Thyroid gland (tissue), 4 donors: ENCODE measurements at regions not wholly inside any gene's neighbourhood (a gene's known extent, or its start where the extent isn't known, plus 50 kb on each side); places are given as distances from the start of the nearest gene placed in this dataset.
"Not testable (repeated sequence)": the region's sequence is repeated elsewhere in the genome, so short reads cannot be mapped to it uniquely, and the experiment has no call there.

Experiments
- DNase-seq, 2 donors: peaks; one replicate each; pipeline ENCODE4 v3.0.0-alpha.2; 2019
- H3K27ac ChIP-seq, 3 donors: fragments of 200-600 bp; sonication (generic); 1 replicate in 2 of 3; 2 replicates in 1 of 3; pipeline ENCODE4 v1.5.1; 2016 to 2019; ENCODE audit warnings: mild to moderate bottlenecking in 1 of 3, moderate library complexity in 1 of 3
- H3K27me3 ChIP-seq: fragments of 200-600 bp; sonication (generic); one replicate; pipeline ENCODE4 v1.5.1; 2019
- H3K36me3 ChIP-seq, 2 donors: fragments of 200-600 bp; sonication (generic); one replicate each; pipeline ENCODE4 v1.5.1; 2016 to 2019
- H3K4me1 ChIP-seq, 2 donors: fragments of 200-600 bp; sonication (generic); one replicate each; pipeline ENCODE4 v1.5.1; 2017 to 2019
- H3K4me3 ChIP-seq, 3 donors: fragments of 200-600 bp; sonication (generic); replicated peaks in 1 of 3; 1 replicate in 2 of 3; 2 replicates in 1 of 3; pipeline ENCODE4 v1.5.1; 2016; ENCODE audit warnings: mild to moderate bottlenecking in 1 of 3
- H3K9me3 ChIP-seq: fragments of 200-600 bp; sonication (generic); one replicate; pipeline ENCODE4 v1.5.1; 2017
- POLR2A ChIP-seq, 2 donors: fragments of 450-650 bp; IDR thresholded peaks; one replicate each; pipeline ENCODE4 v1.6.1; 2017; ENCODE audit warnings: antibody characterized with exemption in 2 of 2, mild to moderate bottlenecking in 2 of 2, moderate library complexity in 1 of 2
- WGBS, 2 donors: methylation state at CpG; one replicate each; pipeline ENCODE4 v1.1.5; 2017; 5-methylcytosine and 5-hydroxymethylcytosine counted together
- intact Hi-C: fragments of 100-400 bp; cut with DNase I; formaldehyde crosslinking; loops from one replicate; pipeline ENCODE4 v1.15.1; 2023
- TF ChIP-seq, protein P1 (sequence below), 6 experiments: fragments of 200-600 bp in 3 of 6; fragments of 450-650 bp in 3 of 6; sonication (generic) in 3 of 6; IDR thresholded peaks; one replicate each; pipeline ENCODE4 v1.5.1; 2016 to 2019; ENCODE audit warnings: antibody characterized with exemption in 6 of 6, mild to moderate bottlenecking in 2 of 6, inconsistent platforms in 1 of 6, moderate library complexity in 1 of 6

GRCh38 chr5:56637321-56637920 is 177.9 kb upstream of the MAP3K1 start:
- no peak for DNase-seq
- Histone ChIP-seq H3K36me3 (no peaks in the 10 kb centered on the region), H3K4me1 (peaks cover 32 to 34% of the 10 kb centered on the region in 2 donors), H3K27ac (peak overlapping the region; percentile 19 to 81 (median 78)), H3K27me3 (no peaks in the 10 kb centered on the region), H3K9me3 (no peaks in the 10 kb centered on the region), H3K4me3 (no peak overlapping the region)
- intact Hi-C loops, result no loop called here
- 29 to 32% methylated on average over 3 of the region's 3 CpGs for WGBS, 2 donors
- no peak for TF ChIP-seq POLR2A (IDR thresholded peaks at IDR 0.05)
- TF ChIP-seq, protein P1, sequence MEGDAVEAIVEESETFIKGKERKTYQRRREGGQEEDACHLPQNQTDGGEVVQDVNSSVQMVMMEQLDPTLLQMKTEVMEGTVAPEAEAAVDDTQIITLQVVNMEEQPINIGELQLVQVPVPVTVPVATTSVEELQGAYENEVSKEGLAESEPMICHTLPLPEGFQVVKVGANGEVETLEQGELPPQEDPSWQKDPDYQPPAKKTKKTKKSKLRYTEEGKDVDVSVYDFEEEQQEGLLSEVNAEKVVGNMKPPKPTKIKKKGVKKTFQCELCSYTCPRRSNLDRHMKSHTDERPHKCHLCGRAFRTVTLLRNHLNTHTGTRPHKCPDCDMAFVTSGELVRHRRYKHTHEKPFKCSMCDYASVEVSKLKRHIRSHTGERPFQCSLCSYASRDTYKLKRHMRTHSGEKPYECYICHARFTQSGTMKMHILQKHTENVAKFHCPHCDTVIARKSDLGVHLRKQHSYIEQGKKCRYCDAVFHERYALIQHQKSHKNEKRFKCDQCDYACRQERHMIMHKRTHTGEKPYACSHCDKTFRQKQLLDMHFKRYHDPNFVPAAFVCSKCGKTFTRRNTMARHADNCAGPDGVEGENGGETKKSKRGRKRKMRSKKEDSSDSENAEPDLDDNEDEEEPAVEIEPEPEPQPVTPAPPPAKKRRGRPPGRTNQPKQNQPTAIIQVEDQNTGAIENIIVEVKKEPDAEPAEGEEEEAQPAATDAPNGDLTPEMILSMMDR (IDR thresholded peaks at IDR 0.05), result no peak

GRCh38 chr5:56633950-56634349 is 181.4 kb upstream of the MAP3K1 start:
- DNase-seq, result no peak
- intact Hi-C loops, result no loop called here
- no peaks in the 10 kb centered on the region for H3K27me3 ChIP-seq
- no peaks in the 10 kb centered on the region for H3K36me3 ChIP-seq
- TF ChIP-seq POLR2A (IDR thresholded peaks at IDR 0.05), result no peak
- TF ChIP-seq, protein P1 (IDR thresholded peaks at IDR 0.05), result no peak
- H3K9me3 ChIP-seq, result no peaks in the 10 kb centered on the region
- H3K4me1 ChIP-seq, result peaks cover 16 to 21% of the 10 kb centered on the region in 2 donors
- H3K27ac ChIP-seq, result no peak overlapping the region
- H3K4me3 ChIP-seq, result no peak overlapping the region
- WGBS, 2 donors, result 75 to 80% methylated on average over 1 of the region's 1 CpG

DNA sequence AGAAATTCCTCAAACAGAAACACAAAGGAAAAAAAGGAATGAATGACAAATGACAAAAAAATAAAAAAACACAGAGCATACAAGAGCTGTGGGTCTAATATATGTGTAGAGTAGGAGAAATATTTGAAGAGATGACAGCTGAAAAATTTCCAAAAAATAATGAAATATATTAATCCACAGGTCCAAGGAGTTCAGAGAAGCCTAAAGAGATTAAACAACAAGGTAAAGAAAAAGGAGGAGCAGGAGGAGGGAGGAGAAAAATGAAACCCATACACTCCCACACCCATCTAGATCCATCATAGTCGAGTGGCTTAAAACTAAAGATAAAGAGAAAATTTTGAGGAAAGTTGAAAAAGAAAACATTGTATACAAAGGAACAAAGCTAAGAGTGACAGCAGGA is 182.4 kb upstream of the MAP3K1 start:
- no peak for DNase-seq
- intact Hi-C loops, result no loop called here
- Histone ChIP-seq H3K27ac (no peak overlapping the region), H3K4me1 (peaks cover 12 to 15% of the 10 kb centered on the region in 2 donors), H3K27me3 (no peaks in the 10 kb centered on the region), H3K9me3 (no peaks in the 10 kb centered on the region), H3K36me3 (no peaks in the 10 kb centered on the region), H3K4me3 (no peak overlapping the region)
- 79 to 84% methylated on average over 1 of the region's 1 CpG for WGBS, 2 donors
- TF ChIP-seq, protein P1 (IDR thresholded peaks at IDR 0.05), result no peak
- TF ChIP-seq POLR2A (IDR thresholded peaks at IDR 0.05), result no peak

DNA sequence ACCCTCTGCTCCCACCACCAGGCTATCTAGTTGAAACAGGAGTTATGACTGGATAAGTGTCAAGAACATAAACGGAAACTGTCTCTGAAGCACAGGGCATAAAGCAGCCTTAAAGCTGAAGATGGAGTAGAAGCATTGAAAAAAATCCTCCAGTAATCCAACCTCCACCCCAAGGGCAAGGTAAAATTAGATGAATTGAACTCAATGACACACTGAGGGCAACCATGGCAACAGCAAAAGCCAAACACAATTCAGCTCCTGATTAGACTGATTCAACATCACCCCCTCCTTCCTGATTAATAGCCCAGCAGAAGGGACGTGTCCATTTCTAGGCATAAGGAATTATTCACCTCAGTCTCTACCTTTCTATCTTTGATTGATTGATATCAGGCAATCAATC is 183.2 kb upstream of the MAP3K1 start:
- no peak for TF ChIP-seq POLR2A (IDR thresholded peaks at IDR 0.05)
- TF ChIP-seq, protein P1 (IDR thresholded peaks at IDR 0.05), result no peak
- no peak overlapping the region for H3K27ac ChIP-seq
- no peaks in the 10 kb centered on the region for H3K9me3 ChIP-seq
- peaks cover 4 to 8% of the 10 kb centered on the region in 2 donors for H3K4me1 ChIP-seq
- H3K36me3 ChIP-seq, result no peaks in the 10 kb centered on the region
- H3K4me3 ChIP-seq, result no peak overlapping the region
- intact Hi-C loops, result no loop called here
- DNase-seq, result no peak
- no peaks in the 10 kb centered on the region for H3K27me3 ChIP-seq
- WGBS, 2 donors, result 66 to 99% methylated on average over 2 of the region's 2 CpGs

GRCh38 chr5:56631719-56632118 is 183.6 kb upstream of the MAP3K1 start:
- no peaks in the 10 kb centered on the region for H3K36me3 ChIP-seq
- no peak overlapping the region for H3K27ac ChIP-seq
- intact Hi-C loops, result no loop called here
- no peak for TF ChIP-seq POLR2A (IDR thresholded peaks at IDR 0.05)
- TF ChIP-seq, protein P1 (IDR thresholded peaks at IDR 0.05), result no peak
- no peak overlapping the region for H3K4me3 ChIP-seq
- H3K27me3 ChIP-seq, result no peaks in the 10 kb centered on the region
- DNase-seq, result no peak
- WGBS, 2 donors, result 84 to 92% methylated on average over 2 of the region's 2 CpGs
- H3K9me3 ChIP-seq, result no peaks in the 10 kb centered on the region
- H3K4me1 ChIP-seq, result peaks cover 0 to 4% of the 10 kb centered on the region in 2 donors

DNA sequence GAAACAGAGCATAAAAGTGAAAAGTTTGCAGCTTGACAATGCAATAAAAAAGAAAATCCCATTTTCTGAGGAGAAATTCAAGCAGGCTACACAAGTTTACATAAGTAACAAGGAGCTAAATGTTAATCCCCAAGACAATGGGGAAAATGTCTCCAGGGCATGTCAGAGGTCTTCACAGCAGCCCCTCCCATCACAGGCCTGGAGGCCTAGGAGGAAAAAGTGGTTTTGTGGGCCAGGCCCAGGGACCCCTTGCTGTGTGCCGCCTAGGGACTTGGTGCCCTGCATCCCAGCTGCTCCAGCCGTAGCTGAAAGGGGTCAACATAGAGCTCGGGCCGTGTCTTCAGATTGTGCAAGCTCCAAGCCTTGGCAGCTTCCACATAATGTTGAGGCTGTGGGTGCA is 186.7 kb upstream of the MAP3K1 start:
- 96 to 100% methylated on average over 4 of the region's 4 CpGs for WGBS, 2 donors
- DNase-seq, H3K36me3 ChIP-seq, intact Hi-C loops, H3K9me3 ChIP-seq, H3K4me3 ChIP-seq, H3K27ac ChIP-seq, H3K4me1 ChIP-seq, H3K27me3 ChIP-seq: not testable (repeated sequence)
